ENCODE measurements at regions not wholly inside any gene's neighbourhood (a gene's known extent, or its start where the extent isn't known, plus 50 kb on each side); places are given as distances from the start of the nearest gene placed in this dataset.
"Not testable (repeated sequence)": the region's sequence is repeated elsewhere in the genome, so short reads cannot be mapped to it uniquely, and the experiment has no call there.

DNA sequence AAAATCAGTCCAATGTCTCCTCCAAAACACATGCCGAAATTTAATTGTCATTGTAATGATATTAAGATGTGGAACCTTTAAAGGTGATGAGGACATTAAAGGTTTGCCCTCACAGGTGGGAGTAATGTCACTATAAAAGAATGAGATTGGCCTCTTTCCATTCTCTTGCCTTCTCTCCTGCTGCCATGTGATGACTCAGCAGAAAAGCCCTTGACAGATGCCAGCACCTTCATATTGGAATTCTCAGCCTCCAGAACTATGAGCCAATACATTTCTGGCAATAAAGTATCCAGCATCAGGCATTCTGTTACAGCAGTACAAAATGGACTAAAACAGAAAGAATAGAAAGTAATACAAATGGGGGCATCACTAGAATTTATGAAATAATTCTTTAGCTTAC, 609.7 kb downstream of the SLC16A7 start:
- no peak for DNase-seq

DNA sequence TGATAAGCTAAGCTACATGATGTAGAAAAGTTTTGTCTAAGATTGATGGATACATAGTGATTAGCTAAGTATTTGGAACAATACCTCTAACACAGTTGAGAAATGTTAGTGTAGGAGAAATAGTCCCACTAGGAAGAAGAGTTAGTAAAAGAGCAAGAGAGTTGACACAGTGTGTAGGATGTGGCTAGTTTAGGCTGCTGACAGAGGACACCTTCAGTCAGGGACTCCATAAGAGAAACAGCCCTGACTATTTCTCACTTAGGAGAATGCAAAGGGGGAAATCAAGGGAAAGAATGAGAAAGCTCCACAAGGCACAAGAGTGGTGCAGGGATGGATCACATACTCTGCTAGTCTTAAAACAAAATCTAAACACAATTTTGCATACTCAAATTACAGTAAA, 613.7 kb downstream of the SLC16A7 start:
- no peak for DNase-seq

DNA sequence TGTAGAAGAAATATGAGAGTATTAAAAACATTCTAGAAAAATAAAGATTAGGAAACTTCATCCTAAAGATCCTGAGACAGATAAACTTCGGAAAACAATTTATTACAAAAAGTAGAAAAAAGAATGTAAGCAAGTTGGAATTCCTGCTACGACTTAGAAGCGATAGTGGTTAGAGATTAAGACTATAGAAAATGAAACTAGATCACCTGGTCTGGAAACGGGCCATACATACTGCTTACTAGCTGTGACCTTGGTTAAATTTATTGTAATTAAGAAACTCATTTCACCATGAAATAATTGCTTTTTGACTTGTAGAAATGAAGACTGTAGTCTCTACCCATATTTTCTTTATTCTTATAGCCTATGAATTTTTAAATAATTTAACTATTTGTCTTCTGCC, 614.1 kb downstream of the SLC16A7 start:
- no peak for DNase-seq

DNA sequence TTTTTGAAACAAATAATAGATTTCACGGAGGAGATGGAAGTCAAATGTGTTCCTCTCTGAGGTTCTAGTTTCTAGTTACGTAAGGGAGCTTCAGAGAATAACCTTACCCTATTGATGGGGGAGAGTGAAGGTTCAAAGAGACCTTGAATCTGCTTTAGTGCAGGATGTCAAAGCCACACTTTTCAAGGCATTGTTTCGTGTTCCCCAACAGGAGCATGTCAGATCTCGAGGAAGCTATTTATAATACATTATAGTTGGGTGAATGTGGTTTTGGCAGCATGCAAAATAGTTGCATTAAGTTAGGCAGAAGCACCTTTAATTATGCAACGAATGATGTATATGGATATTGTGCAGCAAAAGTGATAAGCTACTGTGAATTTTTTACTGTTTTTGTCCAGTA, 614.9 kb downstream of the SLC16A7 start:
- DNase-seq = no peak

DNA sequence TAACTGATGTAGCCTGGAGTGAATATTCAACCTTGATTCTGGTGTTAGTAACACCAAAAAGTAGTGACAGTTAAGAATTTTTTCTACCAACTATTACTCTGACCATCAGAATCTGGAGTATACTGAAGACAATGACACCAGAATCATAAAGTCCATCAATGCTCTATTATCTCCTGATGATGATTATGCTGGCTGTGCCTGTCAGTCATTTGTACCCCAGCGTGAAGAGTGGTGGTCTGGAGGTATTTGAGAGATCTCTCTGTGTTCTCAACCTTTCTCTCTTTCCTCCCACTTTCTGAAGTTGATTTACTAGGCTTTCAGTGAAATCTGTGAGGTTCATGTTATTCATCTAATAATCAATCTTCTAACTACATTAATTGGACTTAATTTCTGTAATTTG, 615.4 kb downstream of the SLC16A7 start:
- no peak for DNase-seq

DNA sequence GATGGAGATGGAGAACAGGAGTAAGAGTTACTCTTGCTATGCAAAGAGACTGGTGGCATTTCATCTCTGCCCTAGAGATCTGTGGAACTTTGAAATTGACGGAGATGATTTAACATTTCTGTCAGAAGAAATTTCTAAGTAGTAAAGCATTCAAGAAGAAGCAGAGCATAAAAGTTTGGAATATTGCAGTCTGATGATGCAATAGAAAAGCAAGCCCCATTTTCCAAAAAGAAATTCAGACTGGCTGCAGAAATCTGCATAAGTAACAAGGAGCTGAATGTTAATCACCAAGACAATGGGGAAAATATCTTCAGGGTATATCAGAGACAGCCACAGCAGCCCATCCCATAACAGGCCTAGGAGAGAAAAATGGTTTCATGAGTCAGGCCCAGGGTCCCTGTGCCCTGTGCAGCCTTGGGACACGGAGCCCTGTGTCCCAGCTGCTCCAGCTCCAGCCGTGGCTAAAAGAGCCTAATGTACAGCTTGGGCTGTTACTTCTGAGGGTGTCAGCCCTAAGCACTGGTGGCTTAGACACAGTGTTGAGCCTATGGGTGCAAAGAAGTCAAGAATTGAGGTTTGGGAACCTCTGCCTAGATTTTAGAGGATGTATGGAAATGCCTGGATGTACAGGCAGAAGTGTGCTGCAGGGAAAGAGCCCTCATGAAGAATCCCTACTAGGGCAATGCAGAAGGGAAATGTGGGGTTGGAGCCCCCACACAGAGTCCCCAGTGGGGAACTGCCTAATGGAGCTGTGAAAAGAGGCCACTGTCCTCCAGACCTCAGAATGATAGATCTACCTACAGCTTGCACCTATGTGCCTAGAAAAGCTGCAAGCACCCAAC, 616.6 kb downstream of the SLC16A7 start:
- DNase-seq = no peak

DNA sequence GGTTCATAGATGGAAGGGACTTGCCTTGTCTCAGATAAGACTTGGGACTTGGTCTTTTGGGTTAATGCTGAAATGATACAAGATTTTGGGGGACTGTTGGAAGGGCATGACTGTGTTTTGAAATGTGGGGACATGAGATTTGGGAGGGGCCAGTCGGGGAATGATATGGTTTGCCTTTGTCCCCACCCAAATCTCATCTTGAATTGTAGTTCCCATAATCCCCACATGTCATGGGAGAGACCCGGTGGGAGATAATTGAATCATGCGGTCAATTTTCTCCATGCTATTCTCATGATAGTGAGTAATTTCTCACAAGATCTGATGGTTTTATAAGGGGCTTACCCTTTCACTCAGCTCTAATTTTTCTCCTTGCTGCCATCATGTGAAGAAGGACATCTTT, 617.4 kb downstream of the SLC16A7 start:
- DNase-seq = not testable (repeated sequence)

GRCh38 chr12:60216226-60216625, 620.4 kb downstream of the SLC16A7 start:
- no peak for DNase-seq

DNA sequence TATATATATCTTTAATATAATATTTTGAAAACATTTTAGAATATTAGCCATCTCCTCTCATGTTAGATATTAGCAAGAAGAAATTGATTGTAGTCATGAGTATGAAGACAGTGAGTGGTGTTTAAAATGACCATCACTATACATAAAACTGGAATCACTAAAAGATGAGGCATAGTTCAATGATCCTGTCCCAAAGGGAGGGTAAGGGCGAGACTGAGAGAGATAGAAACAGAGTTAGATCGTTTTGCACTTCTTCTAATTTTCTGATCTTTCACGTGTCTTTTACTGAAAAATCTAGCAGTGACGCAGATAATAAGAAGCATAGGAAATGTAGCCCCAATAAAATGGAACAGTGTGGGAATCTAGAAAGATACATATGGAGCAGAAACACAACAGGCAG, 627.4 kb downstream of the SLC16A7 start:
- no peak for DNase-seq

DNA sequence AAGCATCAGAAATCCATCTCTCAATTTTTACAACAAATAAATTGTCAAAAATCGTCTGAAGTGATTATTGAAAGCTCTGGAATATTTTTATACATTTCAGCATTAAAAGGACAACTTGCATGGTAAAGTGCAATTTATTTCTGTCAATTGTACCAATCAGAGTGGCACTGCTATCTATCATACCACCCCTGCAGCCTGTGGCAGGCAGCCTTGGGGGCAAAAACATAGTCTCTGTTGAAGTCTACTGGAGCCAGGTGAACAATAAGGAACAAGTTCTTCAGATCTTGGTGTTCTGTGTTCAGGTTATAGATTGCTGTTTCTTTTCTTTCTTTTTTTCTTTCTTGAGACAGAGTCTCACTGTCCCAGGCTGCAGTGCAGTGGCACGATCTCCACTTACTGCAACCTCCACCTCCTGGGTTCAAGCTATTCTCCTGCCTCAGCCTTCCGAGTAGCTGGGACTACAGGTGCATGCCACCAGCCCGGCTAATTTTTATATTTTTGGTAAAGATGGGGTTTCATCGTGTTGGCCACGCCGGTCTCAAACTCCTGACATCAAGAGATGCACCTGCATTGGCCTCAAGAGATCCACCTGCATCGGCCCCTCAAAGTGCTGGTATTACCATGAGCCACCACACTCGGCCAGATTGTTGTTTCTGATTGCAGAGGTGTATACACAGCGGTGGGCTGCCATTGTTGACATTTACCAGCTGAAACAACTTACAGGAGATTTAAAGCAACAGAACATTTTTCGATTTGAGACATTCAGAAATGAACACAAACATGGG, 629.6 kb downstream of the SLC16A7 start:
- DNase-seq = no peak

- DNase-seq = no peak
These were observed 632.1 kb downstream of the SLC16A7 start for GRCh38 chr12:60227916-60228315.

- no peak for DNase-seq
These were observed 634.2 kb downstream of the SLC16A7 start for GRCh38 chr12:60230056-60230455.

- DNase-seq = no peak
These were observed 635.5 kb downstream of the SLC16A7 start for GRCh38 chr12:60231303-60231702.

DNA sequence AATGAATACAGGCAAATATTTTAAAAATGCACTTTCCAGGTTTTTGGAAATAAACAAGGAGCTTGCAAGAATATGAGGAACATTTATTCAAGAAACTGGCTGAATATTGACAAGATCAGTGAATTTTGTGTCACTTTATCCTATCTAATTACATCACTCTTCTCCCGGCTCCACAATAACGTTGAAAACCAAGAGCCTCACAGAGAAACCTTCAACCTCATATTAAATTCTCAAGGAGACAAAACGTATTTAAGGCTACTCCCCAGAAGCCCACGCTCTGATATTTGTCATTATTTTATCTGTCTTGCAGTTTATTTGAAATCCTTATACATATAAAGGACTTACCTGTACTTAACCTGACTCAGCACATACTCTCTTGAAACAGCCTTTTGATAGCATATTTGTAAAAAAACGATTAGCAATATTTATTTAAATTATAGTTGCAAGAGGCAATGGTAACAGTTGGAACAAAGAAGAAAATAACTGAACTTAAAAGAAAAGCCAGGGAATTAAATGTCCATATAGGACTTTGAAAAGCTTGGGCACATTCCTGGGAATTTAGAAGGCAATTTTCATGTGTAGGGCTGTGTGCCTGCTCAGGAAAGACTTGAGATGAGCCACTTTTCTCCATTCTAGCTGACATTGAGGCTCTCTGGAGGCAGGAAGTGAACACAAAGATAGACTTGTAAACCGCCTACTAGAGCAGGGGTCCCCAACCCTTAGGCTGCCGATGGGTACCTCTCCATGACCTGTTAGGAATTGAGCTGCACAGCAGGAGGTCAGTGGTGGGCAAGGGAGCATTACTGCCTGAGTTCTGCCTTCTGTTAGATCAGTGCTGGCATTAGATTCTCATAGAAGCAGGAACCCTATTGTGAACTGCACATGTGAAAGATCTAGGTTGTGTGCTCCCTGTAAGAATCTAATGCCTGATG, 636.4 kb downstream of the SLC16A7 start:
- no peak for DNase-seq

DNA sequence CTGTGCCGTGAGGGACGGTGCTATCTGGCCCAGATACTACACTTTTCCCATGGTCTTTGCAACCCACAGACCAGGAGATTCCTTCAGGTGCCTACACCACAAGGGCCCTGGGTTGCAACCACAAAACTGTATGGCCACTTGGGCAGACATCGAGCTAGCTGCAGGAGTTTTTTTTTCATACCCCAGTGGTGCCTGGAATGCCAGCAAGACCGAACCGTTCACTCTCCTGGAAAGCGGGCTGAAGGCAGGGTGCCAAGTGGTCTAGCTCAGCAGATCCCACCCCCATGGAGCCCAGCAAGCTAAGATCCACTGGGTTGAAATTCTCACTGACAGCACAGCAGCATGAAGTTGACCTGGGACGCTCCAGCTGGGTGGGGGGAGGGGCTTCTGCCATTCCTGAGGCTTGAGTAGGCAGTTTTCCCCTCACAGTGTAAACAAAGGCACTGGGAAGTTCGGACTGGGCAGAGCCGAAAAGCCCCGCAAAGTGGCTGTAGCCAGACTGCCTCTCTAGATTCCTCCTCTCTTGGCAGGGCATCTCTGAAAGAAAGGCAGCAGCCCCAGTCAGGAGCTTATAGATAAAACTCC, 638.9 kb downstream of the SLC16A7 start:
- DNase-seq = not testable (repeated sequence)

GRCh38 chr12:60235261-60235660, 639.4 kb downstream of the SLC16A7 start:
- DNase-seq = no peak

- not testable (repeated sequence) for DNase-seq
These were observed 640.6 kb downstream of the SLC16A7 start for GRCh38 chr12:60236416-60236815.

DNA sequence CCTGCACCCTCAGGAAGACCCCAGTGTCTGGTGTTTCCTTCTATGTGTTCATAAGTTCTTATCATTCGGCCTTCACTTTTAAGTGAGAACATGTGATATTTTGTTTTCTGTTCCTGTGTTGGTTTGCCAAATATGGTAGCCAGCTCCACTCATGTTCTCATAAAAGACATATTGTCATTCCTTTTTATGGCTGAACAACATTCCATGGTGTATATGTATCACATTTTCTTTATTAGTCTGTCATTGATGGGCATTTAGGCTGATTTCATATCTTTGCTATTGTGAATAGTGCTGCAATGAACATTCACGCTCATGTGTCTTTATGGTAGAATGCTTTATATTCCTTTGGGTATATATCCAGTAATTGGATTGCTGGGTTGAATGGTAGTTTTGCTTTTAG, 645.1 kb downstream of the SLC16A7 start:
- DNase-seq = no peak

DNA sequence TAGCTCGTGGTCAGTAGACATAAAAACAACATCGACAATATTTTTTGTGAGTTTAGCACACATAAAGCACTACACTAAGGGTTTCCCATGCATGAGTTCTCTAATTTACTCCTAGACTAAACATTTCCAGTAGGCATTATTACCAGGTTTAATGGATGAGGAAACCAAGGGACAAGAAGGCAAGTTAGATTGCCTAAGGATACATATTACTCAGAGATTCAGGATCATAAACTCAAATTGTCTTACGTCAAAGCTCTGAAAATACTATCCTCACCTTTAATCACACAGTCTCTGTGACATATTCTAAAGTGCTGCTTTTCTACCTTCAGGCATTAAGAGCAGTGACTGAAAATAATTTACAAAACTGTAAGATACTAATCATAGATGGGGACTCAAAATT, 655.3 kb downstream of the SLC16A7 start:
- DNase-seq = no peak

DNA sequence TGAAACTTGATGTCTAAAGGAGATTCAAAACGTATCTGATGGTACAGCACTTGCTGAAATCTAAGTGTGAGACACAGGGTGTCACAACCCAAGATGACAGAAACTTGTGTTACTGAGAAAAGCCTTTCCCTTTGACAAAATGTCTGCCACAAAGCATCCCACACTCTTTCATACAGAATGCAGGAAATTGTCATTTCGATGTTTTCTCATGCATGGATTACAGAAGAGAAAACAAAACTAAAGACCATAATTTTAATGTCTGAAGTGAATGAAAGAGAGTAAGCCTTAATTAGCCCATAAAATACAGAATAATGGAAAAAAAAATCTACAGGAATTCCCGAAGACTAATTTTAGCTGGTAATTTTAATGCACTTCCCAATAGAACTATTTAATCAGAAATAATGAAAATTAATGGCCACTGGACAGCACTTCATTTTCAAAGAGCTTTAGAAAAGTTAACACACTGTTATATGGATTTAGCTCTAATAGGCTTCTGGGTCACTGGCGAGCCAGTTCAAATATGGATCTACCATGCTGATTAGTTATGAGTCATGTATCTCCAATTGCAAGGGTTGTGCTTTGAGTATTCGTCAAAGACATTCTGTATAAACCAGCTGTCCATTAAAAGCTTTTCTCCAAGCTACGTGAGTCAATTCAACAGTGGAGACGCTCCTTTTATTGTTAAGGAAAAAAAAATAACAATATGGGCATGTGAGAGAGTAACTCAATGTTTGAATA, 656.7 kb downstream of the SLC16A7 start:
- no peak for DNase-seq

- no peak for DNase-seq
These were observed 659.2 kb downstream of the SLC16A7 start for GRCh38 chr12:60255044-60255443.

DNA sequence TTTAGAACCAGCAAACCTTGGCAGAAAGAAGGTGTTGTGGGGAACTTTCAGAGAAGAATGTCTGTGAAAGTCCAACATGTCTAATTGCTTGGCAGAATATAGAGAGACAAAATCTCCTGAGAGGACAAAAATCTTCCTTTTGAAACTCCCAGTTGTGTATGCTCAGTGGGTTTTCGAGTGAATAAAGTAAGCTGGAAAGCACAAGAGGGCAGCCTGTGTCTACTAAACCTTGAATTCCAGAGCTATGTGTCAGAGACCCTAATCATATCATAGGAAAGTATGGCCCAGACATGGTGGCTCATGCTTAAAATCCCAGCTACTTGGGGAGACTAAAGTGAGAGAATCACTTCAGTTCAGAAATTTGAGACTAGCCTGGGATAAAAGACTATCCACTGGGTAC, 661.2 kb downstream of the SLC16A7 start:
- no peak for DNase-seq
